ENCODE measurements at regions not wholly inside any gene's neighbourhood (a gene's known extent, or its start where the extent isn't known, plus 50 kb on each side); places are given as distances from the start of the nearest gene placed in this dataset.

DNA sequence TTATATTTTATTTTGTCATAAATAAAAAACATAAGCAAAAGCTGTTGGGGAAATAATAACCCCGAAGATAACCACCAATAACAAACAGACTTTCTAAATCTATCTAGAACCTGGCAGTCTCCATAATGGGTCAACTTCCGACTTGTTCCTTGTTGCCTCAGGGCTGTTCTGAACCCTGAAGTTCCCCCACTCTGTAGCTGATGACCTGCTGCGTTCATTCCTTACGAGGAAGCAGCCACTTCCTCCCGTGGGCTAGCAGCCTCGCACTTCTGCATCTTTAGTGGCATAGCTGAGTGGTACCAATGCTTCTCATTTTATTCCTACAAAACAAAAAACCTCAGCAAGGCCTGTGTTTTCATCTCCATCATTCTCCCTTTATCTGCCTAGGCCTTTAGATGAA lies 103.0 kb downstream of the PLEKHG1 start:
- TF ChIP-seq OSR1 (CRISPR knock-in tag; IDR thresholded peaks at IDR 0.05) (no peak), ARNTL (CRISPR knock-in tag; IDR thresholded peaks at IDR 0.05; ENCODE audit: borderline replicate concordance, low read depth) (no peak), BACH2 (CRISPR knock-in tag; IDR thresholded peaks at IDR 0.05; ENCODE audit: borderline replicate concordance) (no peak), ISL1 (CRISPR knock-in tag; IDR thresholded peaks at IDR 0.05) (no peak), SNAI2 (CRISPR knock-in tag; IDR thresholded peaks at IDR 0.05) (no peak), CSDC2 (CRISPR knock-in tag; IDR thresholded peaks at IDR 0.05) (no peak)
- TF ChIP-seq, protein P1, sequence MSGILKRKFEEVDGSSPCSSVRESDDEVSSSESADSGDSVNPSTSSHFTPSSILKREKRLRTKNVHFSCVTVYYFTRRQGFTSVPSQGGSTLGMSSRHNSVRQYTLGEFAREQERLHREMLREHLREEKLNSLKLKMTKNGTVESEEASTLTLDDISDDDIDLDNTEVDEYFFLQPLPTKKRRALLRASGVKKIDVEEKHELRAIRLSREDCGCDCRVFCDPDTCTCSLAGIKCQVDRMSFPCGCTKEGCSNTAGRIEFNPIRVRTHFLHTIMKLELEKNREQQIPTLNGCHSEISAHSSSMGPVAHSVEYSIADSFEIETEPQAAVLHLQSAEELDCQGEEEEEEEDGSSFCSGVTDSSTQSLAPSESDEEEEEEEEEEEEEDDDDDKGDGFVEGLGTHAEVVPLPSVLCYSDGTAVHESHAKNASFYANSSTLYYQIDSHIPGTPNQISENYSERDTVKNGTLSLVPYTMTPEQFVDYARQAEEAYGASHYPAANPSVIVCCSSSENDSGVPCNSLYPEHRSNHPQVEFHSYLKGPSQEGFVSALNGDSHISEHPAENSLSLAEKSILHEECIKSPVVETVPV (CRISPR knock-in tag; IDR thresholded peaks at IDR 0.05) = no peak
- TF ChIP-seq, protein P2, sequence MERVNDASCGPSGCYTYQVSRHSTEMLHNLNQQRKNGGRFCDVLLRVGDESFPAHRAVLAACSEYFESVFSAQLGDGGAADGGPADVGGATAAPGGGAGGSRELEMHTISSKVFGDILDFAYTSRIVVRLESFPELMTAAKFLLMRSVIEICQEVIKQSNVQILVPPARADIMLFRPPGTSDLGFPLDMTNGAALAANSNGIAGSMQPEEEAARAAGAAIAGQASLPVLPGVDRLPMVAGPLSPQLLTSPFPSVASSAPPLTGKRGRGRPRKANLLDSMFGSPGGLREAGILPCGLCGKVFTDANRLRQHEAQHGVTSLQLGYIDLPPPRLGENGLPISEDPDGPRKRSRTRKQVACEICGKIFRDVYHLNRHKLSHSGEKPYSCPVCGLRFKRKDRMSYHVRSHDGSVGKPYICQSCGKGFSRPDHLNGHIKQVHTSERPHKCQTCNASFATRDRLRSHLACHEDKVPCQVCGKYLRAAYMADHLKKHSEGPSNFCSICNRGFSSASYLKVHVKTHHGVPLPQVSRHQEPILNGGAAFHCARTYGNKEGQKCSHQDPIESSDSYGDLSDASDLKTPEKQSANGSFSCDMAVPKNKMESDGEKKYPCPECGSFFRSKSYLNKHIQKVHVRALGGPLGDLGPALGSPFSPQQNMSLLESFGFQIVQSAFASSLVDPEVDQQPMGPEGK (CRISPR knock-in tag; IDR thresholded peaks at IDR 0.05; ENCODE audit: borderline replicate concordance) = no peak
- no peak for ATAC-seq

DNA sequence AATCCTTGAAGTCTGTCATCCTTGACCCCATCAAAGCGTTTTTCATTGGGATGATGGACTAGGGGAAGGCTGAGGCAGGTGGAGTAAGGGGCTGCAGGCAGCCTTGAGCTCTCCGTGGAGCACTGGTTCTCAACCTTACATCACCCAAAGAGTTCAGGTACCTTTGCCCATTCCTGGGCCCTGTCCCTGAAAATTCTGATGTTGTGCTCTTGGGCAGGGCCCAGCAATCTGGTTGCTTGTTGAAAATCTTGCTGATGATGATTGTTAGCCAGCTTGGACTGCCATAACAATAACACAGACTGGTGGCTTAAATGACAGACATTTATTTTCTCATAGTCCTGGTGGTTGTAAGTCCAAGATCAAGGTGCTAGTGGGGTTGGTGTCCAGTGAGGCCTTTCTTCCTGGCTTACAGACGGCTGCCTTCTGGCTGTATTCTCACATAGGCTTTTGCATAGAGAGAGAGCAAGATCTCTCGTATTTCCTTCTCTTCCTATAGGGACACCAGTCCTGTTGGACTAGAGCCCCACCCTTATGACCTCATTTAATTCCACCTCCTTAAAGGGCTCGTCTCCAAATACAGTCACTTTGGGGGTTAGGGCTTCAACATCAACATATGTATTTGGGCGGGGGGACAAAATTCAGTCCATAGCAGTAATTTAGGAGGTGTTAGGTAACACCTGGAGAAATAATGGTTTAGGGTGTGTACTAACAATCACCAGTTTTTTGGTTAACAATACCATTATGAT lies 104.9 kb downstream of the PLEKHG1 start:
- TF ChIP-seq ZFP3 (CRISPR knock-in tag; IDR thresholded peaks at IDR 0.05) = no peak
- no peak for TF ChIP-seq PPARA (CRISPR knock-in tag; IDR thresholded peaks at IDR 0.05; ENCODE audit: borderline replicate concordance)
- TF ChIP-seq ISL1 (CRISPR knock-in tag; IDR thresholded peaks at IDR 0.05) = no peak
- TF ChIP-seq CSDC2 (CRISPR knock-in tag; IDR thresholded peaks at IDR 0.05) = no peak
- no peak for TF ChIP-seq ZNF70 (CRISPR knock-in tag; IDR thresholded peaks at IDR 0.05)
- TF ChIP-seq ZNF8 (CRISPR knock-in tag; IDR thresholded peaks at IDR 0.05) = no peak
- TF ChIP-seq, protein P1 (CRISPR knock-in tag; IDR thresholded peaks at IDR 0.05) = no peak
- TF ChIP-seq, protein P3, sequence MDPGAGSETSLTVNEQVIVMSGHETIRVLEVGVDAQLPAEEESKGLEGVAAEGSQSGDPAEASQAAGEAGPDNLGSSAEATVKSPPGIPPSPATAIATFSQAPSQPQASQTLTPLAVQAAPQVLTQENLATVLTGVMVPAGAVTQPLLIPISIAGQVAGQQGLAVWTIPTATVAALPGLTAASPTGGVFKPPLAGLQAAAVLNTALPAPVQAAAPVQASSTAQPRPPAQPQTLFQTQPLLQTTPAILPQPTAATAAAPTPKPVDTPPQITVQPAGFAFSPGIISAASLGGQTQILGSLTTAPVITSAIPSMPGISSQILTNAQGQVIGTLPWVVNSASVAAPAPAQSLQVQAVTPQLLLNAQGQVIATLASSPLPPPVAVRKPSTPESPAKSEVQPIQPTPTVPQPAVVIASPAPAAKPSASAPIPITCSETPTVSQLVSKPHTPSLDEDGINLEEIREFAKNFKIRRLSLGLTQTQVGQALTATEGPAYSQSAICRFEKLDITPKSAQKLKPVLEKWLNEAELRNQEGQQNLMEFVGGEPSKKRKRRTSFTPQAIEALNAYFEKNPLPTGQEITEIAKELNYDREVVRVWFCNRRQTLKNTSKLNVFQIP (CRISPR knock-in tag; IDR thresholded peaks at IDR 0.05; ENCODE audit: borderline replicate concordance, low read depth) = no peak
- no peak for TF ChIP-seq ZFP30 (CRISPR knock-in tag; IDR thresholded peaks at IDR 0.05)
- no peak for TF ChIP-seq SNAI2 (CRISPR knock-in tag; IDR thresholded peaks at IDR 0.05)
- TF ChIP-seq OSR1 (CRISPR knock-in tag; IDR thresholded peaks at IDR 0.05) = no peak
- TF ChIP-seq, protein P2 (CRISPR knock-in tag; IDR thresholded peaks at IDR 0.05; ENCODE audit: borderline replicate concordance) = no peak
- TF ChIP-seq RARB (CRISPR knock-in tag; IDR thresholded peaks at IDR 0.05) = no peak
- ATAC-seq = no peak

DNA sequence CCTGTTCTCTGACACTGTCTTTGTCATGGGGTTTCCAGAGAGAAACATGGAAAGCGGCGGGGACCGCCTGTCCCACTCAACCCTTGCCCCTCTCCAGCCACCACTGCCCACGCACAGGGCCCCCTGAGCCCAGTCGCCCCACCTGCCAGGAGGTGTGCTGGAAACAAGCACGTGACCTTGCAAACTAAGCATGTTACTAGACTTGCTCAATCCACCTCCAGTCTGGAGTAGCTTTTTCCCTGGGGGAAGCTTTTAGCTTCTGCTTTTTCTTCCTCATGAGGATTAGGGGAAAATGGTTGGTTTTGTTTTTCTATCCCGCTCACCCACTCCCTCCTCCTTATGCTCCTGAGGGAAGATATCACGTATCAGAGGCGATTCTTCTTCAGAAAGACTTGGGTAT lies 105.7 kb downstream of the PLEKHG1 start:
- no peak for ATAC-seq
- TF ChIP-seq ZNF565 (CRISPR knock-in tag; conservative IDR thresholded peaks at IDR 0.05; ENCODE audit: low read depth) (no peak), ESRRG (CRISPR knock-in tag; IDR thresholded peaks at IDR 0.05) (no peak), ZFP30 (CRISPR knock-in tag; IDR thresholded peaks at IDR 0.05) (no peak), GLIS3 (CRISPR knock-in tag; IDR thresholded peaks at IDR 0.05) (no peak), ZC3H10 (CRISPR knock-in tag; IDR thresholded peaks at IDR 0.05) (no peak), ZFP3 (CRISPR knock-in tag; IDR thresholded peaks at IDR 0.05) (no peak), ZNF70 (CRISPR knock-in tag; IDR thresholded peaks at IDR 0.05) (no peak), PPARA (CRISPR knock-in tag; IDR thresholded peaks at IDR 0.05; ENCODE audit: borderline replicate concordance) (no peak), SNAI2 (CRISPR knock-in tag; IDR thresholded peaks at IDR 0.05) (no peak), BACH2 (CRISPR knock-in tag; IDR thresholded peaks at IDR 0.05; ENCODE audit: borderline replicate concordance) (no peak), ARNTL (CRISPR knock-in tag; IDR thresholded peaks at IDR 0.05; ENCODE audit: borderline replicate concordance, low read depth) (no peak), CSDC2 (CRISPR knock-in tag; IDR thresholded peaks at IDR 0.05) (no peak), TOX (CRISPR knock-in tag; IDR thresholded peaks at IDR 0.05; ENCODE audit: borderline replicate concordance) (no peak)
- TF ChIP-seq, protein P4, sequence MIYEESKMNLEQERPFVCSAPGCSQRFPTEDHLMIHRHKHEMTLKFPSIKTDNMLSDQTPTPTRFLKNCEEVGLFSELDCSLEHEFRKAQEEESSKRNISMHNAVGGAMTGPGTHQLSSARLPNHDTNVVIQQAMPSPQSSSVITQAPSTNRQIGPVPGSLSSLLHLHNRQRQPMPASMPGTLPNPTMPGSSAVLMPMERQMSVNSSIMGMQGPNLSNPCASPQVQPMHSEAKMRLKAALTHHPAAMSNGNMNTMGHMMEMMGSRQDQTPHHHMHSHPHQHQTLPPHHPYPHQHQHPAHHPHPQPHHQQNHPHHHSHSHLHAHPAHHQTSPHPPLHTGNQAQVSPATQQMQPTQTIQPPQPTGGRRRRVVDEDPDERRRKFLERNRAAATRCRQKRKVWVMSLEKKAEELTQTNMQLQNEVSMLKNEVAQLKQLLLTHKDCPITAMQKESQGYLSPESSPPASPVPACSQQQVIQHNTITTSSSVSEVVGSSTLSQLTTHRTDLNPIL (CRISPR knock-in tag; IDR thresholded peaks at IDR 0.05; ENCODE audit: low read depth) = no peak
- TF ChIP-seq, protein P1 (CRISPR knock-in tag; IDR thresholded peaks at IDR 0.05) = no peak
- TF ChIP-seq, protein P5, sequence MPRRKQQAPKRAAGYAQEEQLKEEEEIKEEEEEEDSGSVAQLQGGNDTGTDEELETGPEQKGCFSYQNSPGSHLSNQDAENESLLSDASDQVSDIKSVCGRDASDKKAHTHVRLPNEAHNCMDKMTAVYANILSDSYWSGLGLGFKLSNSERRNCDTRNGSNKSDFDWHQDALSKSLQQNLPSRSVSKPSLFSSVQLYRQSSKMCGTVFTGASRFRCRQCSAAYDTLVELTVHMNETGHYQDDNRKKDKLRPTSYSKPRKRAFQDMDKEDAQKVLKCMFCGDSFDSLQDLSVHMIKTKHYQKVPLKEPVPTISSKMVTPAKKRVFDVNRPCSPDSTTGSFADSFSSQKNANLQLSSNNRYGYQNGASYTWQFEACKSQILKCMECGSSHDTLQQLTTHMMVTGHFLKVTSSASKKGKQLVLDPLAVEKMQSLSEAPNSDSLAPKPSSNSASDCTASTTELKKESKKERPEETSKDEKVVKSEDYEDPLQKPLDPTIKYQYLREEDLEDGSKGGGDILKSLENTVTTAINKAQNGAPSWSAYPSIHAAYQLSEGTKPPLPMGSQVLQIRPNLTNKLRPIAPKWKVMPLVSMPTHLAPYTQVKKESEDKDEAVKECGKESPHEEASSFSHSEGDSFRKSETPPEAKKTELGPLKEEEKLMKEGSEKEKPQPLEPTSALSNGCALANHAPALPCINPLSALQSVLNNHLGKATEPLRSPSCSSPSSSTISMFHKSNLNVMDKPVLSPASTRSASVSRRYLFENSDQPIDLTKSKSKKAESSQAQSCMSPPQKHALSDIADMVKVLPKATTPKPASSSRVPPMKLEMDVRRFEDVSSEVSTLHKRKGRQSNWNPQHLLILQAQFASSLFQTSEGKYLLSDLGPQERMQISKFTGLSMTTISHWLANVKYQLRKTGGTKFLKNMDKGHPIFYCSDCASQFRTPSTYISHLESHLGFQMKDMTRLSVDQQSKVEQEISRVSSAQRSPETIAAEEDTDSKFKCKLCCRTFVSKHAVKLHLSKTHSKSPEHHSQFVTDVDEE (CRISPR knock-in tag; IDR thresholded peaks at IDR 0.05) = no peak

Data from SK-N-SH treated with all-trans-retinoic acid at 6 μM for 48 hours (cell line).